ENCODE measurements at regions not wholly inside any gene's neighbourhood (a gene's known extent, or its start where the extent isn't known, plus 50 kb on each side); places are given as distances from the start of the nearest gene placed in this dataset.

GRCh38 chr20:16107172-16107870 is 465.9 kb downstream of the KIF16B start:
- intact Hi-C loops (cut with DNase I), result no loop called here
- TF ChIP-seq CTCF (IDR thresholded peaks at IDR 0.05), result no peak
- FAIRE-seq (no peak), ATAC-seq (no peak), DNase-seq (no peak)
- Histone ChIP-seq H3K27ac (no peak overlapping the region), H3K27me3 (no peaks in the 10 kb centered on the region), H3K4me3 (no peak overlapping the region), H3K4me1 (no peaks in the 10 kb centered on the region), H3K9me3 (no peaks in the 10 kb centered on the region), H3K36me3 (no peaks in the 10 kb centered on the region)
- 52 to 53% methylated on average over 7 of the region's 7 CpGs for WGBS, 2 donors

- WGBS, 2 donors, result 79 to 85% methylated on average over 2 of the region's 2 CpGs
- FAIRE-seq (no peak), ATAC-seq (peak in 1 of 4 donors; percentile 30), DNase-seq (no peak)
- Histone ChIP-seq H3K36me3 (no peaks in the 10 kb centered on the region), H3K4me1 (no peaks in the 10 kb centered on the region), H3K9me3 (no peaks in the 10 kb centered on the region), H3K27ac (no peak overlapping the region), H3K27me3 (no peaks in the 10 kb centered on the region), H3K4me3 (no peak overlapping the region)
- intact Hi-C loops (cut with DNase I), result no loop called here
- no peak for TF ChIP-seq CTCF (IDR thresholded peaks at IDR 0.05)
Observed at GRCh38 chr20:16106191-16106849, 466.9 kb downstream of the KIF16B start.

GRCh38 chr20:16104783-16105182 is 468.5 kb downstream of the KIF16B start:
- H3K27me3 ChIP-seq, result no peaks in the 10 kb centered on the region
- intact Hi-C loops (cut with DNase I), result no loop called here
- no peak overlapping the region for H3K27ac ChIP-seq
- FAIRE-seq, result no peak
- DNase-seq, result no peak
- H3K4me1 ChIP-seq, result no peaks in the 10 kb centered on the region
- H3K9me3 ChIP-seq, result no peaks in the 10 kb centered on the region
- H3K36me3 ChIP-seq, result no peaks in the 10 kb centered on the region
- ATAC-seq, result no peak
- no peak for TF ChIP-seq CTCF (IDR thresholded peaks at IDR 0.05)
- no peak overlapping the region for H3K4me3 ChIP-seq
